ENCODE measurements at regions not wholly inside any gene's neighbourhood (a gene's known extent, or its start where the extent isn't known, plus 50 kb on each side); places are given as distances from the start of the nearest gene placed in this dataset.

DNA sequence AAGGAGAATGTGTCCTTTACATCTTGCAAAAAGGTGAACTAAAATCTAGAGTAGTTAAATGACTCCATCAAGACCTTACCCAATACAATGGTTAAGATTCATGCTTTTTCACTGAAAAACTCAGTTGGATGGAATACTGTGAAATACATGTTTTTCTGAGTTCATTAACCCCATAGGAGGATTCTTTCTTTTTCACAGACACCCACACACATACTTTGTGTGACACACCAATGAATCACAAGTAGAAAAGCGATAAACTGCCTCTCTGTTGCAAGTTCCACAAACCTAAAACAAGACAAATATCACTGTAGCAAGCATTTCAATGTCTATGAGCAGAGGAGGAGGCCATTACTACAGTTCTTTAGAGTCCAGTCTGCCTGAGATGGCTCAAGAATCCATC is 258.8 kb upstream of the CDH5 start:
- intact Hi-C loops (cut with DNase I), result no loop called here
- H3K27ac ChIP-seq, result no peak overlapping the region
- H3K36me3 ChIP-seq, result no peaks in the 10 kb centered on the region
- H3K4me1 ChIP-seq, result no peaks in the 10 kb centered on the region
- H3K9me3 ChIP-seq, result no peaks in the 10 kb centered on the region
- TF ChIP-seq POLR2AphosphoS5 (IDR thresholded peaks at IDR 0.05; ENCODE audit: insufficient read depth in 1 of 2, low read depth in 1 of 2), result no peak
- TF ChIP-seq, protein P1, sequence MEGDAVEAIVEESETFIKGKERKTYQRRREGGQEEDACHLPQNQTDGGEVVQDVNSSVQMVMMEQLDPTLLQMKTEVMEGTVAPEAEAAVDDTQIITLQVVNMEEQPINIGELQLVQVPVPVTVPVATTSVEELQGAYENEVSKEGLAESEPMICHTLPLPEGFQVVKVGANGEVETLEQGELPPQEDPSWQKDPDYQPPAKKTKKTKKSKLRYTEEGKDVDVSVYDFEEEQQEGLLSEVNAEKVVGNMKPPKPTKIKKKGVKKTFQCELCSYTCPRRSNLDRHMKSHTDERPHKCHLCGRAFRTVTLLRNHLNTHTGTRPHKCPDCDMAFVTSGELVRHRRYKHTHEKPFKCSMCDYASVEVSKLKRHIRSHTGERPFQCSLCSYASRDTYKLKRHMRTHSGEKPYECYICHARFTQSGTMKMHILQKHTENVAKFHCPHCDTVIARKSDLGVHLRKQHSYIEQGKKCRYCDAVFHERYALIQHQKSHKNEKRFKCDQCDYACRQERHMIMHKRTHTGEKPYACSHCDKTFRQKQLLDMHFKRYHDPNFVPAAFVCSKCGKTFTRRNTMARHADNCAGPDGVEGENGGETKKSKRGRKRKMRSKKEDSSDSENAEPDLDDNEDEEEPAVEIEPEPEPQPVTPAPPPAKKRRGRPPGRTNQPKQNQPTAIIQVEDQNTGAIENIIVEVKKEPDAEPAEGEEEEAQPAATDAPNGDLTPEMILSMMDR (IDR thresholded peaks at IDR 0.05), result no peak
- TF ChIP-seq POLR2A (IDR thresholded peaks at IDR 0.05), result no peak
- H3K27me3 ChIP-seq, result no peaks in the 10 kb centered on the region
- no peak overlapping the region for H3K4me3 ChIP-seq
- DNase-seq (ENCODE audit: extremely low spot score in 2 of 2), result no peak

DNA sequence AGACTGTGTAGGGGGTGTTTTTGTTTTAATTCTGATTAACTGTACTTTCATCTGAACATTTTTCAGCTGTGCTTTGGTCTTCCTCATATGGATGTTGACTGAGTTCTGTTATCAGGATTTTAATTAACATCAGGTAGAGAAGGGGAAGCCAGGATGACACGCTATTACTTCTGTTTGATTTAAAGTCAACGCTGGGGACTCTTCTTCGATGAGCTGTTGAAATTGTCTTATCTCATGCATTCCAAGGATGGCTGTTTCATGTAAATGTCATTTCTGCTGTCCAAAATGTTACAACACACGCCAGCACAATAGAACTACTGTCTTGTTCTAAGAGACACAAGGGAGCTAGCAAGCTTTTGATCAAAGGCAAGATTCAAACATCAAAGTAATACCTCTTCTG is 263.3 kb upstream of the CDH5 start:
- TF ChIP-seq, protein P1 (IDR thresholded peaks at IDR 0.05), result no peak
- TF ChIP-seq POLR2A (IDR thresholded peaks at IDR 0.05), result no peak
- no peak for TF ChIP-seq POLR2AphosphoS5 (IDR thresholded peaks at IDR 0.05; ENCODE audit: insufficient read depth in 1 of 2, low read depth in 1 of 2)

DNA sequence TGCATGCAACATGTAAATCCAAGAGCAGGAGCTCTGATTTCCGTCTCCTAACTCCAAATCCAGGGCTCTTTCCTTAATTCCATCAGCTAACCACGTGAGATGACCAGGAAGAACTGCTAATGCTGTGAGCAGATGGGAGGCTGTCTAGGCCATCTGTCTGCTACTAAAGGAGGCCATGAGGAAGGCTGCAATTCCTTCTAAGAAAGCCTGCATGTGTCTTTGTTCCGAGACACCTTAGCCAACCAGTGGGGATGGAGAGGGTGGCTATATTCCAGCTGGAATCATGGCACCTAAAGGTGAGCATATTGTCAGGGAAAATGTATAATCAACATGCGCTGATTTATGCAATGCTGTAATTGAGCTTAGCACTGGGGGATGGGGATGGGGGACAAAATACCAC is 267.2 kb upstream of the CDH5 start:
- Histone ChIP-seq H3K4me1 (no peaks in the 10 kb centered on the region), H3K27me3 (no peaks in the 10 kb centered on the region), H3K4me3 (no peak overlapping the region), H3K9me3 (no peaks in the 10 kb centered on the region), H3K36me3 (no peaks in the 10 kb centered on the region), H3K27ac (no peak overlapping the region)
- DNase-seq (ENCODE audit: extremely low spot score in 2 of 2), result no peak
- intact Hi-C loops (cut with DNase I), result no loop called here
- TF ChIP-seq POLR2A (IDR thresholded peaks at IDR 0.05) (no peak), POLR2AphosphoS5 (IDR thresholded peaks at IDR 0.05; ENCODE audit: insufficient read depth in 1 of 2, low read depth in 1 of 2) (no peak)
- TF ChIP-seq, protein P1 (IDR thresholded peaks at IDR 0.05), result no peak

More for the DNA sequence above, 263.3 kb upstream of the CDH5 start:
- Histone ChIP-seq H3K9me3 (no peaks in the 10 kb centered on the region), H3K4me3 (no peak overlapping the region), H3K27me3 (no peaks in the 10 kb centered on the region), H3K27ac (no peak overlapping the region), H3K4me1 (no peaks in the 10 kb centered on the region), H3K36me3 (no peaks in the 10 kb centered on the region)
- intact Hi-C loops (cut with DNase I), result no loop called here
- no peak for DNase-seq (ENCODE audit: extremely low spot score in 2 of 2)

DNA sequence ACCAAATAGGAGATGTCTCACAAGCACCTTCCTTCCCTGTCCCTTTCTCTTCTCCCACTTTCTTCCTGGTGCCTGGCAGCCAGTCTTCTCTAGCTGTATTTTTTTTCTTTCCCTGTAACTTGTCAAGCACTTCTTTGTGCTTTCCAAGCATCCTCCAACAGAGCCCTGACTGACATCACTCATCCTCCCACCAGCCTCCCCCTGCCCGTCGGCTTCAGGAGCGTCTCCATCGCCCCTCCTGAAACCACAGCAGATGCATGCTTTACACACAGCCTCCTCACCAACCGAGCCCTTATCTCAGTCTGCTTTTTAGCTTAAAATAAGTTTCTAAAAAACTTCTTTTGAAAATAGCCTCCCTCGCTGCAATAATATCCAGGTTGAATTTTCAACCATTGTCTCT is 268.7 kb upstream of the CDH5 start:
- Histone ChIP-seq H3K36me3 (no peaks in the 10 kb centered on the region), H3K9me3 (no peaks in the 10 kb centered on the region), H3K27ac (no peak overlapping the region), H3K4me1 (no peaks in the 10 kb centered on the region), H3K4me3 (no peak overlapping the region), H3K27me3 (no peaks in the 10 kb centered on the region)
- intact Hi-C loops (cut with DNase I), result no loop called here
- TF ChIP-seq POLR2A (IDR thresholded peaks at IDR 0.05), result no peak
- TF ChIP-seq POLR2AphosphoS5 (IDR thresholded peaks at IDR 0.05; ENCODE audit: insufficient read depth in 1 of 2, low read depth in 1 of 2), result no peak
- TF ChIP-seq, protein P1 (IDR thresholded peaks at IDR 0.05), result no peak
- DNase-seq (ENCODE audit: extremely low spot score in 2 of 2), result no peak

DNA sequence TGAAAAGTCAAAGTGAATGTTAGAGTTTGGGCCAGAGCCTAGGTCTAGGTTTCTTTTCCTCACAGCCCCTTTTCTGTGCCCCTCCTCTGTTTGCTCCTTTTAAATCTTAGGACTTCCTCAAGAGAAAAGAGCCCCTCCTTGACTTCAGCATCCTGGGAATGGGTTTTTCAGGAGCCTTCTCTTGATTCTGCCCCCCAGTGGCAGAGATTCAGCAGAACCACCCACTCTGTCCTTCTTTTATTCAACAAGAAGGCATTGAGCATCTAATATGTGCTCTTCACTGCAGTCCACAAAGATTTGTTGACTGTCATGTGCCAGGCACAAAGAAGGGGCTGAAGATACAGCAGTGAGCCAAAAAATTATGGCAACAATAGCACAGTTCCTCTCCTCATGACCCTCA is 270.8 kb upstream of the CDH5 start:
- Histone ChIP-seq H3K27me3 (no peaks in the 10 kb centered on the region), H3K27ac (no peak overlapping the region), H3K4me1 (peaks cover 9% of the 10 kb centered on the region), H3K36me3 (no peaks in the 10 kb centered on the region), H3K9me3 (no peaks in the 10 kb centered on the region), H3K4me3 (no peak overlapping the region)
- TF ChIP-seq, protein P1 (IDR thresholded peaks at IDR 0.05), result no peak
- TF ChIP-seq POLR2AphosphoS5 (IDR thresholded peaks at IDR 0.05; ENCODE audit: insufficient read depth in 1 of 2, low read depth in 1 of 2), result no peak
- no peak for TF ChIP-seq POLR2A (IDR thresholded peaks at IDR 0.05)
- intact Hi-C loops (cut with DNase I), result no loop called here
- DNase-seq (ENCODE audit: extremely low spot score in 2 of 2), result no peak
